PC-3 (cell line): ENCODE measurements at regions not wholly inside any gene's neighbourhood (a gene's known extent, or its start where the extent isn't known, plus 50 kb on each side); places are given as distances from the start of the nearest gene placed in this dataset.
A peak's percentile ranks its signal among the peaks of the same experiment; 100 is the strongest.

ENCODE experiments used
- ATAC-seq: fragments of 200-7000 bp; cut with Tn5 transposase; 2 replicates; pipeline ENCODE4 v1.9.1; 2020; ENCODE audit warnings: mild to moderate bottlenecking, moderate library complexity
- BruUV-seq: library from RNA; stranded (reverse); fragments of 400-500 nt; replicated peaks from 2 replicates; lab custom pipeline; 2021; lab: Mats Ljungman, UMichigan
- CTCF ChIA-PET: fragments of 300-600 bp; sonication (Branson Sonifier 250); formaldehyde crosslinking; loops from one replicate; lab custom pipeline; 2022; ENCODE audit warnings: antibody characterized with exemption; lab: Charles Lee
- POLR2A ChIA-PET: fragments of 300-600 bp; sonication (Branson Sonifier 250); formaldehyde crosslinking; loops from one replicate; lab custom pipeline; 2022; ENCODE audit warnings: antibody characterized with exemption; ENCODE audit not compliant: unreplicated experiment; lab: Charles Lee
- DNase-seq: peaks from one replicate; pipeline ENCODE4 v3.0.0-alpha.2; 2015
- H2AFZ ChIP-seq: fragments of 300-600 bp; sonication (generic); 2 replicates; pipeline ENCODE4 v1.6.0; 2016; ENCODE audit warnings: antibody characterized with exemption, low read length
- H3F3A ChIP-seq: fragments of 300-600 bp; sonication (generic); one replicate; pipeline ENCODE4 v1.6.0; 2017; ENCODE audit warnings: antibody characterized with exemption, low read length, control low read depth, mild to moderate bottlenecking; ENCODE audit not compliant: unreplicated experiment
- H3K27ac ChIP-seq: fragments of 300-600 bp; sonication (generic); 2 replicates; pipeline ENCODE4 v1.5.1; 2016; ENCODE audit warnings: mild to moderate bottlenecking, low read length
- H3K27me3 ChIP-seq: fragments of 300-600 bp; sonication (generic); 2 replicates; pipeline ENCODE4 v1.6.1; 2016; ENCODE audit warnings: low read length, mixed read lengths
- H3K36me3 ChIP-seq: fragments of 300-600 bp; sonication (generic); 2 replicates; pipeline ENCODE4 v1.6.1; 2016; ENCODE audit warnings: low read depth, mixed run types, low read length, mixed read lengths
- H3K4me1 ChIP-seq: fragments of 300-600 bp; sonication (generic); 2 replicates; pipeline ENCODE4 v1.5.1; 2016; ENCODE audit warnings: low read length; ENCODE audit not compliant: insufficient read depth
- H3K4me2 ChIP-seq: fragments of 300-600 bp; sonication (generic); 2 replicates; pipeline ENCODE4 v1.6.0; 2016; ENCODE audit warnings: low read length
- H3K4me3 ChIP-seq: fragments of 300-600 bp; sonication (generic); 2 replicates; pipeline ENCODE4 v1.5.1; 2016; ENCODE audit warnings: mild to moderate bottlenecking, low read length, mixed read lengths
- H3K79me2 ChIP-seq: fragments of 300-600 bp; sonication (generic); 2 replicates; pipeline ENCODE4 v1.6.1; 2017; ENCODE audit warnings: low read length, mixed read lengths
- H3K9ac ChIP-seq: fragments of 300-600 bp; sonication (generic); 2 replicates; pipeline ENCODE4 v1.6.0; 2016; ENCODE audit warnings: mild to moderate bottlenecking, low read length
- H3K9me2 ChIP-seq: fragments of 300-600 bp; sonication (generic); replicated peaks from 2 replicates; pipeline ENCODE4 v1.6.1; 2016; ENCODE audit warnings: mixed run types, low read length, mixed read lengths
- H3K9me3 ChIP-seq: fragments of 300-600 bp; sonication (generic); 2 replicates; pipeline ENCODE4 v1.6.1; 2016; ENCODE audit warnings: low read length, mixed read lengths
- H4K20me1 ChIP-seq: fragments of 300-600 bp; sonication (generic); 2 replicates; pipeline ENCODE4 v1.6.1; 2016; ENCODE audit warnings: low read length, mixed read lengths
- CTCF ChIP-seq: fragments of 300-600 bp; sonication (generic); conservative IDR thresholded peaks from 2 replicates; pipeline ENCODE4 v1.5.1; 2017; ENCODE audit warnings: antibody characterized with exemption, low read depth, mild to moderate bottlenecking, low read length
- EZH2 ChIP-seq: fragments of 300-600 bp; sonication (generic); IDR thresholded peaks from one replicate; pipeline ENCODE4 v1.6.1; 2017; ENCODE audit warnings: antibody characterized with exemption, mild to moderate bottlenecking, low read length; ENCODE audit not compliant: unreplicated experiment
- EZH2phosphoT487 ChIP-seq: fragments of 300-600 bp; sonication (generic); IDR thresholded peaks from 2 replicates; pipeline ENCODE4 v1.6.1; 2018; ENCODE audit warnings: mild to moderate bottlenecking, antibody characterized with exemption, low read length, borderline replicate concordance
- intact Hi-C: fragments of 100-400 bp; cut with micrococcal nuclease; formaldehyde crosslinking; loops from 2 replicates; pipeline ENCODE4 v1.9.0; 2023

- peaks cover 25% of the 10 kb centered on the region for H3K27me3 ChIP-seq
- H3K9ac ChIP-seq: no peak overlapping the region
- BruUV-seq: no TSS peak
- H3K36me3 ChIP-seq: no peaks in the 10 kb centered on the region
- no peaks in the 10 kb centered on the region for H3K9me2 ChIP-seq
- no peak overlapping the region for H3K27ac ChIP-seq
- H3K79me2 ChIP-seq: no peaks in the 10 kb centered on the region
- H2AFZ ChIP-seq: no peak overlapping the region
- intact Hi-C loops: no loop called here
- no peaks in the 10 kb centered on the region for H3F3A ChIP-seq
- no peak overlapping the region for H3K4me3 ChIP-seq
- POLR2A ChIA-PET: no interaction called here
- DNase-seq (no peak), ATAC-seq (no peak)
- CTCF ChIA-PET: no interaction called here
- H3K4me1 ChIP-seq: no peaks in the 10 kb centered on the region
- H3K9me3 ChIP-seq: peaks cover 10% of the 10 kb centered on the region; the same call in 1 of the 2 replicates
- H4K20me1 ChIP-seq: no peaks in the 10 kb centered on the region
- H3K4me2 ChIP-seq: no peak overlapping the region
- TF ChIP-seq CTCF: no peak
- no peak for TF ChIP-seq EZH2
- no peak for TF ChIP-seq EZH2phosphoT487
These were observed 182.0 kb upstream of the SMIM23 start for GRCh38 chr5:171603591-171603990.

GRCh38 chr5:171604195-171604594 is 181.4 kb upstream of the SMIM23 start:
- H3K9ac ChIP-seq: no peak overlapping the region
- H4K20me1 ChIP-seq: no peaks in the 10 kb centered on the region
- ChIA-PET POLR2A (no interaction called here), CTCF (no interaction called here)
- DNase-seq: no peak
- H3K27ac ChIP-seq: no peak overlapping the region
- no peaks in the 10 kb centered on the region for H3K4me1 ChIP-seq
- no peaks in the 10 kb centered on the region for H3K36me3 ChIP-seq
- no peaks in the 10 kb centered on the region for H3K9me2 ChIP-seq
- intact Hi-C loops: no loop called here
- no peak overlapping the region for H3K4me3 ChIP-seq
- H3K4me2 ChIP-seq: no peak overlapping the region
- H3K27me3 ChIP-seq: peaks cover 25% of the 10 kb centered on the region
- H3F3A ChIP-seq: no peaks in the 10 kb centered on the region
- H2AFZ ChIP-seq: no peak overlapping the region
- peaks cover 10% of the 10 kb centered on the region; the same call in 1 of the 2 replicates for H3K9me3 ChIP-seq
- no TSS peak for BruUV-seq
- no peak for ATAC-seq
- TF ChIP-seq EZH2phosphoT487: no peak
- no peak for TF ChIP-seq CTCF
- no peak for TF ChIP-seq EZH2
- H3K79me2 ChIP-seq: no peaks in the 10 kb centered on the region

- no peaks in the 10 kb centered on the region for H3K4me1 ChIP-seq
- no peaks in the 10 kb centered on the region for H4K20me1 ChIP-seq
- POLR2A ChIA-PET: no interaction called here
- H3K27me3 ChIP-seq: peaks cover 27% of the 10 kb centered on the region
- CTCF ChIA-PET: no interaction called here
- no peaks in the 10 kb centered on the region for H3K36me3 ChIP-seq
- H3K27ac ChIP-seq: no peak overlapping the region
- H3K4me2 ChIP-seq: no peak overlapping the region
- no peak overlapping the region for H3K4me3 ChIP-seq
- peaks cover 10% of the 10 kb centered on the region; the same call in 1 of the 2 replicates for H3K9me3 ChIP-seq
- DNase-seq (peak; percentile 27), ATAC-seq (no peak)
- no peaks in the 10 kb centered on the region for H3K79me2 ChIP-seq
- no peak for TF ChIP-seq EZH2
- TF ChIP-seq CTCF: peak; percentile 72
- TF ChIP-seq EZH2phosphoT487: no peak
- H3K9ac ChIP-seq: no peak overlapping the region
- no peaks in the 10 kb centered on the region for H3F3A ChIP-seq
- no TSS peak for BruUV-seq
- intact Hi-C loops: no loop called here
- H2AFZ ChIP-seq: no peak overlapping the region
- H3K9me2 ChIP-seq: no peaks in the 10 kb centered on the region; the same call in 1 of the 2 replicates
These were observed 179.1 kb upstream of the SMIM23 start for GRCh38 chr5:171606414-171607024.
